HG02938 (cell line): ENCODE measurements at regions not wholly inside any gene's neighbourhood (a gene's known extent, or its start where the extent isn't known, plus 50 kb on each side); places are given as distances from the start of the nearest gene placed in this dataset.

ENCODE experiments used
- ATAC-seq: cut with Tn5 transposase; IDR thresholded peaks from one replicate; pipeline ENCODE4 v1.9.1; 2021; ENCODE audit warnings: mild to moderate bottlenecking, moderate library complexity; ENCODE audit not compliant: unreplicated experiment

DNA sequence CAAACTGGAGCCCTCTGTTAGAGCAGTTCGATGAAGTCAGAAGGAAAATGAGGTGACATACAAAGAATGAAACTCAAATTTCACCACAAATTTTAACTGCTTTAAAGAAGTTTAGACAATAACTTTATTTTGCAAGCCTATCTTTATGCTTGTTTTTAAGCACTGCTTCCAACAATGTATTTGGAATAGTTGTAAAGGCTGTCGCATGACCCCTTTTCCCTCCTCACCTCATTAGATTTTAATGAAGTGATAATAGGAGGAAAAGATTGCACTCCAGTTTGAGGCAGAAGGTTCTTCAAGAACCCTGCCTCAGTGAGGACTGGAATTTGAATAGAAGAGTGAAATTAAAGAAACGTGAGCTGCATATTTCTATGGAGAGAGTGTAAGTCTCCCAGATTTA, 386.1 kb upstream of the NR3C2 start:
- ATAC-seq: no peak

GRCh38 chr4:148827781-148828180, 385.6 kb upstream of the NR3C2 start:
- no peak for ATAC-seq

DNA sequence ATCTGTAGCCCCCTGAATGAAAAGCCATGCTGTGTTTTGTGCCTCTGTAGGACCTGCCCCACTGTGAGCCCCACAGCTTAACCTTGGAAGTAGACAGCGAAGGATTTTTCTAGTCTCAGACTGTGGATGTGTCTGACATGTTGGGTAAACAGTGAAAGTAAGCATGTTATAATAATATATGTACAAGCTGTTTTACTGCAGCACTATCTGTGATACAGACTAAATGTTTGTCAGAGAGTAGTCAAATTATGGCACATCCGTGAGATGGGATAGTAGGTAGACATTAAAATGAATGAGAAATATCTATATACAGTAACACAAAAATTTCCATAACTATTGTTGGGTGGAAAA, 381.2 kb upstream of the NR3C2 start:
- no peak for ATAC-seq

DNA sequence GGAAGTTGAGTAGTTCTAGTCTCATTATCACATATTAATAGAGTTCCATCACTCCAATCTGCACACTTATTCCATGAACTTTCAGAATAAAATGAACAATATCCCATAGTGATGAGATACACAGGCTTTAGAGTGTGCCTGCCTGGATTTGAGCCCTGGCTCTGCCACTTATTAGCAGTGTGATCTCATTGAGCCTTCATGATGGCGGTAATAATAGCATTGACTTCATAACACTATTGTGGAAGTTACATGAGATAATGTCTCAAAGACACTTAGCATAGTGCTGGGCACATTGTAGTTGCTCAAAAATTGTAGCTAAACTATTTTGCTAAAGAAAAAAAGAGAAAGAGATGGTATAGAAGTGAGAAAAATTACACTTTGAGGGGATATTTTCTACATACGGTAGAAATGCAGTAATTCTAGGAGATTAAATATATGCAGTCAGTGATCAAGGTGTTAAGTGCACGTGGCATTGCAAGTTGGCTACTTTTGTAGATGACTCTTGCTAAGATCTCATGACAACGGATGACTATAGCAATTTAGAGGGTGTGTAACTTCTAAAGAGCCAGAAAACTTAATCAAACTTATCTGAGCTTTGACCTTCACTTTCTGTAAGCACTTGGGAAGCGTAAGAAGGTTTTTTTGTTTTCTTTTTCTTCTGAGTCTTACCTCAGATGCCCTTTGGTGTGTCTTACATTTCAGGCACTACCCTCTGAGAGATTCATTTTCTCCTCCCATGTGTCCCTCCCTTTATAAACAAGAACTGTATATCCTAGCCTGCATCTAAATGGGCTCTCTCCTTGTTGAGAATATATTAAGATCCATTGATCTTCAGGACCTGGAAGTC, 380.6 kb upstream of the NR3C2 start:
- ATAC-seq: no peak

GRCh38 chr4:148814030-148814429, 371.8 kb upstream of the NR3C2 start:
- no peak for ATAC-seq

DNA sequence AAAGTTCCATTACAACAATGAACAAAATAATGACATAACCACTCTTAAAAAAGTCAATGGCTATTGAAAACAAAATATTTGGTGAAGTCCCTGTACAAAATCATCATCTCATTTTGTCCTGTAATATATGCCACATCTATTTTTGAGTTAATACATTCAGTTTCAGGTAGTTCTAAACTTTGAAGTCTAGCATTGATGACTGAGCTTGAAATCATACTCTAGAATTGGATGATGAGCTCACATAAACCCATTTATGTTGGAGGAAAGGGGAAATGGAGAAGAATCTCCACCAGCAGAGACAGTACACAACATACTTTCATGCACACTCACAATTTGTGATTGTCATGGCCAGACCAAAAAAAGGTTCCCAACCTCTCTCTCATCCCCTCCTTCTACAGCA, 371.1 kb upstream of the NR3C2 start:
- no peak for ATAC-seq

GRCh38 chr4:148812101-148812500, 369.9 kb upstream of the NR3C2 start:
- no peak for ATAC-seq

- ATAC-seq: no peak
Observed at GRCh38 chr4:148810461-148810860, 368.2 kb upstream of the NR3C2 start.

DNA sequence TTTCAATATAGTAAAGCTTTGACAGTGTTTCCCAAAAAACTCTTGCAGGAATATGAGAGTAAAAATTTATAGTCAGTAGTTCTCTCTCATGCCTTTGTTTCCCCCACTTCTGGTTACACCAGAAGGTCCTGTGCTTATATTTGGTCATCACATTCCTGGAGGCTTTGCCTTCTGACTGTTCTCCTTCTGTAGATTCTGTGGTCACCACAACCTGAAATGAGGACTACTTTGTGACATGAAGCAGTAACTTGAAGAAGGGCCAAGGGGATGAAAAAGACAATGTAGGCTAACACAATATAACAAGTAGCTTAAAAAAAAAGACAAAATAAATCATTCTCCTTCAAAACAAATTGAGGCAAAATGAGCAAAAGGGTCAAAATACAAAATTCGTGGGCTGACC, 366.2 kb upstream of the NR3C2 start:
- ATAC-seq: no peak

DNA sequence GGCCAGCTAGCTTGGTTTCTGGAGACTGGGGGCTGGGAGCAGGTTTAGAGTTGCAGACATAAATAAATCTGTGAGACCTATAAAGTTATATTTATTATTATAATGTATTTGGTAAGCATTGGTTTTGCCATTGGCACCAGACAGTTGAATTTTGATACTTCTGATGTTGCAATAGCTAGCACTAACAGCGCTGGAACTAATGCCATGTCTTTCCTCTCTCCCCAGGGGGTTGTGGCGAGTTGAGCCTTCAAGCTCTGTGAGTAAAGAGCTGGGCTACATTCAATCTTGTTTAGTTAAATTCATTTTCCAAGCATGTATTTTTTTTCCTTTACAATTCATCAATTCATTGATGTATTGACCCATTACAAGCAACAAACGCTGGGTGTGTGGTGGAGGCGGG, 358.7 kb upstream of the NR3C2 start:
- no peak for ATAC-seq

DNA sequence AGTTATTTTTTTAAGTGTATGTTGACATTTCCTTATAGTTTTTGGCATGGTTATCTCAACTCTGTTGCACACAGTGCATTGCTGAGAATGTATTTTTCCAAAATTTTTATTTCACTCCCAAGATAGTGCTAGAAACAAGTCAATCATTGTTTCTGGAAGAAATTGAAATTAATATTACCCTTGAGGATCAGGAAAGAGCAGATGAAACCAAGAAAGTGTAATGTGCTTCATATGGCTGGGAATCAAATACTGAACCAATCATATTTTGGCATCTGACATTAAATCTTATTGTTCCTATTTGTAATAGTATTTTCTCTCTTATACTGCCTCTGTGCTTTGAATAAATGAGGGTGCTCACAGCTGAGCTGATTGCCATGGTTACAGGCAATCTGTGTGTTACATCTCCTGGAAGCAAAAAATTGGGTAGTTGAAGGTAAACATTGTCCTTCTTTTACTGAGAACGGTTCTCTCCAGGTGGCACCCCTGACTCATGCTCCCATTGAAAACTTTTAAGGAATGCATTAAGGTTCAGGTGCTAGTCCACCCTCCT, 358.2 kb upstream of the NR3C2 start:
- ATAC-seq: no peak

DNA sequence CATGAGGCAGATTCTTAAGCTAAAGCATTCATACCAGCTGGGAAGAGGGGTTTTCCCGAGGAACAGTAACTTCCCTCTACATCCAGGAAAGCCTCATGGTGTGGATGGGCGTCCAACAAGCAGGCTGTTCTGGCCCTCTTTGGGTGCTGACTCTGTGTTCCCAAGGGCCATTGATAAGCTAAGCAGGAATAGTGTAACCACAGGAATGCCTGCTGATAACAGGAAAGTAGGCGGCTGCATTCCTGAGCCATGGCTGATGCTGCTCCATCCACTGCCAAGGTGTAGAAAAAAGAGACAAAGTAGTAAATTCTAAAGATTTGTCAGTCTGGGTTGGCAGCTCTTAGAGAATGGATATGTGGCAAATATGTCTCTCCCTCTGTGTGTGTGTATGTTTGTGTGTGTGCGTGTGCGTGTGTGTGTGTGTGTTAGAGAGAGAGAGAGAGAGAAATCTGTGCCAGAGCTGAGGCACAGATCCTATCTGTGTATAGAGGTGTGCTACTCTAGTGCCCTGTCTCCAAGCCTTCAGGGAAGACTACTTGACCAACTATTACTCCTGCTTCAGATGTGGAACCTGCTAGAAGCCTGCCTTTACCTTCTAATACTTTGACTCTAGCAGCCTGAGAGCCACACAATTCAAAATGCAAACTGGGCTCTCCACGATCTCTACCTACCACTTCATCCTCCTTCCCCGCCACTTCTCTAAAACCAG, 353.1 kb upstream of the NR3C2 start:
- ATAC-seq: no peak

GRCh38 chr4:148793221-148793620, 351.0 kb upstream of the NR3C2 start:
- ATAC-seq: no peak

GRCh38 chr4:148790691-148791090, 348.5 kb upstream of the NR3C2 start:
- no peak for ATAC-seq

DNA sequence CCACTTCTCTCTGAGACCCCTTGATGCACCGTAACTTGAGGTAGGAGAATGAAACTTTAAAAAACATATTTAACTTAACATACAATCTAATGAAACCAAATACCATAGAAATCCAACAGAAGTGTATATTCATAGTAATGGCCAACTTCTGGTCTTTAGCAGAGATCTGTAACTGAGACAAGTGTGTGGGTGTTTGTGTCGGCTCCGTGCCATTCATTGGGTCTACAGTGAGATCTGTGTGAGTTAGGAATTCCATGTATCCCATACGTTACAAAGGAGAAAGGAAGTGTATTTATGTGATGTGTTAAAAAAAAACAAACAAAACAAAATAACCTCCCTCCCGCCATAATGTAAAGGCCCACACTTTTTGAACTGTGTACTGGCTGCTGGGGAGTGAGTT, 348.0 kb upstream of the NR3C2 start:
- no peak for ATAC-seq

GRCh38 chr4:148787831-148788477, 345.7 kb upstream of the NR3C2 start:
- no peak for ATAC-seq

GRCh38 chr4:148787285-148787684, 345.1 kb upstream of the NR3C2 start:
- no peak for ATAC-seq

- no peak for ATAC-seq
Observed at GRCh38 chr4:148786699-148787098, 344.5 kb upstream of the NR3C2 start.

GRCh38 chr4:148782284-148782683, 340.1 kb upstream of the NR3C2 start:
- no peak for ATAC-seq

GRCh38 chr4:148780426-148781005, 338.3 kb upstream of the NR3C2 start:
- ATAC-seq: no peak

DNA sequence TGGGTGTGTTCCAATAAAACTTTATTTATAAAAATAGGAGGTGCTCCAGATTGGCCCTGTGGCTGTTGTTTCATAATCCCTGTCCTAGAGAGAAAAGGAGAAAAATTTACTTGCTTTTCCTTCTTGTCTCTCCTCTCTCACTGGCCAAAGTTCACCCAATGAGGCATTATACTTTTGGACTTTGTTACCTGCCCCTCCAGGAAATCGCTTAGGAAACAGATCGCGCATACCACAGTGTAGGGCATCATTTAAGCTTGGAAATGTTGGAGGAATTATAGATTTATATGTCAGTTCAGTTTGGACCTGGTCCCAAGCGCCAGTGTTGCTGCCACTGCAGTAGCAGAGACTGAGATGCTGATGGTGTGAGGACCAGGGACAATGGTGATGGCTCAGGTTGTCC, 337.6 kb upstream of the NR3C2 start:
- no peak for ATAC-seq
